ENCODE measurements at regions not wholly inside any gene's neighbourhood (a gene's known extent, or its start where the extent isn't known, plus 50 kb on each side); places are given as distances from the start of the nearest gene placed in this dataset.

GRCh38 chr1:8213676-8214075, 104.2 kb upstream of the SLC45A1 start:
- Histone ChIP-seq H3K27me3 (replicated peaks in 1 of 4; ENCODE audit: control insufficient read depth in 3 of 4, extremely low read depth in 1 of 4, insufficient read depth in 3 of 4, low read length in 3 of 4) (peaks cover 0 to 5% (median 2%) of the 10 kb centered on the region in 4 experiments; a peak in 2 of 7 replicates), H3K56ac (replicated peaks; ENCODE audit: insufficient read length, low read depth, low read length) (no peak overlapping the region), H4K5ac (ENCODE audit: insufficient read length, low read depth, low read length) (no peak overlapping the region), H4K20me1 (replicated peaks in 1 of 2; ENCODE audit: control insufficient read depth in 1 of 2, insufficient read depth in 2 of 2, low read length in 2 of 2) (no peaks in the 10 kb centered on the region), H2AK5ac (ENCODE audit: low read depth, low read length) (no peak overlapping the region), H2BK12ac (ENCODE audit: low read depth, low read length) (no peak overlapping the region; the same call in 1 of the 2 replicates), H3K9me3 (ENCODE audit: insufficient read depth in 2 of 2, low read depth in 1 of 2, low read length in 1 of 2) (no peaks in the 10 kb centered on the region), H2BK15ac (ENCODE audit: low read length) (peak overlapping the region; percentile 73; the same call in 1 of the 2 replicates), H3K4me2 (ENCODE audit: insufficient read depth in 1 of 2, low read depth in 2 of 2, low read length in 2 of 2) (no peak overlapping the region), H3K4me3 (ENCODE audit: extremely low read depth in 1 of 4, insufficient read depth in 2 of 4, low read depth in 3 of 4, low read length in 4 of 4) (no peak overlapping the region), H3K27ac (ENCODE audit: low read depth, low read length) (no peak overlapping the region), H3K23ac (ENCODE audit: insufficient read length) (no peak overlapping the region), H3K18ac (ENCODE audit: extremely low read depth, low read length) (no peak overlapping the region), H3K4ac (replicated peaks; ENCODE audit: insufficient read length, low read depth, low read length) (no peak overlapping the region), H3K4me1 (replicated peaks in 1 of 4; ENCODE audit: control insufficient read depth in 3 of 4, insufficient read depth in 4 of 4, low read length in 3 of 4) (peaks cover 0 to 18% (median 6%) of the 10 kb centered on the region in 4 experiments; a peak in 5 of 7 replicates), H2BK120ac (replicated peaks; ENCODE audit: low read depth, low read length) (no peak overlapping the region), H2AFZ (ENCODE audit: low read length) (no peak overlapping the region), H3K79me2 (ENCODE audit: control insufficient read depth in 1 of 2, insufficient read depth in 2 of 2, low read length in 2 of 2) (no peaks in the 10 kb centered on the region), H2BK20ac (ENCODE audit: low read length) (peak overlapping the region; percentile 4; the same call in 1 of the 2 replicates), H3K36me3 (ENCODE audit: control insufficient read depth in 2 of 4, insufficient read depth in 4 of 4, low read length in 3 of 4) (no peaks in the 10 kb centered on the region), H3K9ac (replicated peaks in 1 of 4; ENCODE audit: extremely low read depth in 1 of 4, low read depth in 3 of 4, low read length in 3 of 4) (no peak overlapping the region), H3K79me1 (ENCODE audit: low read depth, low read length) (no peaks in the 10 kb centered on the region), H3K14ac (ENCODE audit: insufficient read length) (no peak overlapping the region), H2BK5ac (ENCODE audit: low read depth, low read length) (no peak overlapping the region; the same call in 1 of the 2 replicates), H4K91ac (replicated peaks; ENCODE audit: insufficient read length, low read length) (no peak overlapping the region), H4K8ac (ENCODE audit: extremely low read depth, insufficient read depth, low read length) (no peak overlapping the region), H3K23me2 (ENCODE audit: low read depth, low read length) (peaks cover 3% of the 10 kb centered on the region; the same call in 1 of the 2 replicates)
- DNase-seq (ENCODE audit: low read depth in 1 of 2, low spot score in 2 of 2), result no peak
- ChIA-PET POLR2A (ENCODE audit: partially characterized antibody) (interaction anchor here (1.1 kb wide), 1 partner anchor 10 kb away, joined by 3 read pairs; no protein-coding TSS in a partner anchor), CTCF (ENCODE audit: partially characterized antibody) (interaction anchor here (1.0 to 1.7 kb wide), 2 partner anchors 12 to 182 kb away, joined by 3 to 4 read pairs; no protein-coding TSS in a partner anchor)
- 90% methylated on average over 9 of the region's 9 CpGs; no CpG with 5 or more reads in 1 of the 2 experiments for WGBS, 2 experiments (ENCODE audit: extremely low coverage in 1 of 2, insufficient coverage in 1 of 2, insufficient read length in 1 of 2, insufficient replicate concordance in 2 of 2, low coverage in 1 of 2, low lambda C conversion rate in 2 of 2, missing lambda C conversion rate in 1 of 2)
- no peak for FAIRE-seq
- TF ChIP-seq POLR2A (IDR thresholded peaks at IDR 0.05; ENCODE audit: control extremely low read depth in 1 of 2, low read depth in 2 of 2, low read length in 2 of 2) (no peak), RNF2 (IDR thresholded peaks at IDR 0.05; ENCODE audit: borderline replicate concordance, low read depth, low read length, missing control alignments, poor library complexity, severe bottlenecking) (no peak), SIN3A (conservative IDR thresholded peaks at IDR 0.05 in 1 of 2, IDR thresholded peaks at IDR 0.05 in 1 of 2; ENCODE audit: low read depth in 1 of 2, low read length in 2 of 2) (no peak), NRF1 (IDR thresholded peaks at IDR 0.05; ENCODE audit: low read depth, low read length) (no peak), CBX5 (IDR thresholded peaks at IDR 0.05; ENCODE audit: low read depth, low read length) (no peak), JUND (IDR thresholded peaks at IDR 0.05; ENCODE audit: low read length) (no peak), ZNF274 (IDR thresholded peaks at IDR 0.05; ENCODE audit: borderline replicate concordance, extremely low read depth, low read length) (no peak), YY1 (IDR thresholded peaks at IDR 0.05; ENCODE audit: low read depth, low read length) (no peak), CREB1 (IDR thresholded peaks at IDR 0.05) (no peak), CHD2 (IDR thresholded peaks at IDR 0.05; ENCODE audit: low read length) (no peak), EZH2 (IDR thresholded peaks at IDR 0.05; ENCODE audit: low read depth, low read length, severe bottlenecking) (no peak), TEAD4 (IDR thresholded peaks at IDR 0.05; ENCODE audit: low read depth, low read length) (no peak)

Data from H1 (cell line).